GM23248 (cell line): ENCODE measurements at regions not wholly inside any gene's neighbourhood (a gene's known extent, or its start where the extent isn't known, plus 50 kb on each side); places are given as distances from the start of the nearest gene placed in this dataset.

Experiments
- DNase-seq: peaks from one replicate; pipeline ENCODE4 v3.0.0-alpha.2; 2015
- H2AFZ ChIP-seq: fragments of 200-600 bp; sonication (generic); 2 replicates; pipeline ENCODE4 v1.6.1; 2016; ENCODE audit warnings: antibody characterized with exemption
- H3F3A ChIP-seq: fragments of 200-600 bp; sonication (generic); 2 replicates; pipeline ENCODE4 v1.6.1; 2016; ENCODE audit warnings: mild to moderate bottlenecking, antibody characterized with exemption, mixed run types; ENCODE audit not compliant: insufficient read depth
- H3K27ac ChIP-seq: fragments of 200-600 bp; sonication (generic); 2 replicates; pipeline ENCODE4 v1.5.1; 2016; ENCODE audit warnings: mild to moderate bottlenecking
- H3K27me3 ChIP-seq: fragments of 200-600 bp; sonication (generic); replicated peaks from 2 replicates; pipeline ENCODE4 v1.6.1; 2016; ENCODE audit warnings: mild to moderate bottlenecking; ENCODE audit not compliant: insufficient read depth
- H3K36me3 ChIP-seq: fragments of 200-600 bp; sonication (generic); 2 replicates; pipeline ENCODE4 v1.6.1; 2016; ENCODE audit warnings: low read depth, mild to moderate bottlenecking
- H3K4me1 ChIP-seq: fragments of 200-600 bp; sonication (generic); 2 replicates; pipeline ENCODE4 v1.6.1; 2016; ENCODE audit warnings: mild to moderate bottlenecking; ENCODE audit not compliant: insufficient read depth
- H3K4me2 ChIP-seq: fragments of 200-600 bp; sonication (generic); one replicate; pipeline ENCODE4 v1.6.1; 2016; ENCODE audit warnings: mild to moderate bottlenecking; ENCODE audit not compliant: unreplicated experiment
- H3K4me3 ChIP-seq: fragments of 200-600 bp; sonication (generic); 2 replicates; pipeline ENCODE4 v1.5.1; 2016; ENCODE audit warnings: mild to moderate bottlenecking
- H3K79me2 ChIP-seq: fragments of 200-600 bp; sonication (generic); 2 replicates; pipeline ENCODE4 v1.6.1; 2016; ENCODE audit warnings: mild to moderate bottlenecking; ENCODE audit not compliant: insufficient read depth
- H3K9ac ChIP-seq: fragments of 200-600 bp; sonication (generic); 2 replicates; pipeline ENCODE4 v1.6.1; 2016; ENCODE audit warnings: mild to moderate bottlenecking
- H3K9me2 ChIP-seq: fragments of 200-600 bp; sonication (generic); 2 replicates; pipeline ENCODE4 v1.6.1; 2016; ENCODE audit warnings: mixed run types, mild to moderate bottlenecking, moderate library complexity; ENCODE audit not compliant: insufficient read depth
- H3K9me3 ChIP-seq: fragments of 200-600 bp; sonication (generic); one replicate; pipeline ENCODE4 v1.6.1; 2017; ENCODE audit warnings: low read depth
- H4K20me1 ChIP-seq: fragments of 200-600 bp; sonication (generic); 2 replicates; pipeline ENCODE4 v1.6.0; 2016; ENCODE audit not compliant: insufficient read depth
- EZH2 ChIP-seq: fragments of 200-600 bp; sonication (generic); IDR thresholded peaks from 2 replicates; pipeline ENCODE4 v1.6.1; 2018; ENCODE audit warnings: antibody characterized with exemption, mild to moderate bottlenecking; ENCODE audit not compliant: insufficient read depth, poor library complexity, severe bottlenecking
- EZH2phosphoT487 ChIP-seq: fragments of 200-600 bp; sonication (generic); IDR thresholded peaks from 2 replicates; pipeline ENCODE4 v1.6.1; 2018; ENCODE audit warnings: antibody characterized with exemption, moderate library complexity, mild to moderate bottlenecking, low read depth; ENCODE audit not compliant: insufficient read depth
- WGBS, 2 experiments: methylation state at CpG; one replicate each; pipeline ENCODE4 v1.1.6; 2015 to 2017; ENCODE audit warnings: low lambda C conversion rate in 2 of 2, low coverage in 1 of 2; ENCODE audit errors: missing lambda C conversion rate in 2 of 2; 5-methylcytosine and 5-hydroxymethylcytosine counted together
- in situ Hi-C: fragments of 300-500 bp; cut with MboI; formaldehyde crosslinking; loops from 2 replicates; pipeline ENCODE4 v1.15.0; 2020

GRCh38 chr15:36399276-36399675, 180.2 kb upstream of the CDIN1 start:
- WGBS, 2 experiments: 88 to 95% methylated on average over 9 of the region's 9 CpGs

GRCh38 chr15:36400936-36401585, 178.4 kb upstream of the CDIN1 start:
- no peak for DNase-seq
- Histone ChIP-seq H3K27me3 (no peaks in the 10 kb centered on the region), H3K79me2 (no peaks in the 10 kb centered on the region), H3K36me3 (no peaks in the 10 kb centered on the region), H2AFZ (peak overlapping the region; percentile 17; the same call in 1 of the 2 replicates), H3K4me2 (no peak overlapping the region), H3K4me3 (no peak overlapping the region), H3K9me3 (no peaks in the 10 kb centered on the region), H4K20me1 (no peaks in the 10 kb centered on the region), H3K9ac (no peak overlapping the region), H3K4me1 (no peaks in the 10 kb centered on the region), H3K27ac (no peak overlapping the region), H3K9me2 (no peaks in the 10 kb centered on the region), H3F3A (no peaks in the 10 kb centered on the region)
- TF ChIP-seq EZH2phosphoT487 (no peak), EZH2 (no peak)
- in situ Hi-C loops: no loop called here
- WGBS, 2 experiments: 86 to 87% methylated on average over 3 of the region's 3 CpGs

More at GRCh38 chr15:36399276-36399675, 180.2 kb upstream of the CDIN1 start:
- Histone ChIP-seq H3K4me1 (no peaks in the 10 kb centered on the region), H3K4me2 (no peak overlapping the region), H3F3A (no peaks in the 10 kb centered on the region), H3K9me2 (no peaks in the 10 kb centered on the region), H3K9ac (no peak overlapping the region), H3K36me3 (no peaks in the 10 kb centered on the region), H3K27ac (no peak overlapping the region), H4K20me1 (no peaks in the 10 kb centered on the region), H3K79me2 (no peaks in the 10 kb centered on the region), H2AFZ (no peak overlapping the region), H3K27me3 (no peaks in the 10 kb centered on the region), H3K4me3 (no peak overlapping the region), H3K9me3 (no peaks in the 10 kb centered on the region)
- TF ChIP-seq EZH2phosphoT487 (no peak), EZH2 (no peak)
- no peak for DNase-seq
- in situ Hi-C loops: no loop called here

- TF ChIP-seq EZH2 (no peak), EZH2phosphoT487 (no peak)
- Histone ChIP-seq H3K4me2 (no peak overlapping the region), H3K9me3 (no peaks in the 10 kb centered on the region), H3K79me2 (no peaks in the 10 kb centered on the region), H3K9ac (no peak overlapping the region), H3K4me3 (no peak overlapping the region), H3K36me3 (no peaks in the 10 kb centered on the region), H3K27me3 (no peaks in the 10 kb centered on the region), H2AFZ (peak overlapping the region; percentile 19; the same call in 1 of the 2 replicates), H3K27ac (no peak overlapping the region), H3F3A (no peaks in the 10 kb centered on the region), H3K9me2 (no peaks in the 10 kb centered on the region), H4K20me1 (no peaks in the 10 kb centered on the region), H3K4me1 (no peaks in the 10 kb centered on the region)
- 87 to 92% methylated on average over 3 of the region's 3 CpGs for WGBS, 2 experiments
- in situ Hi-C loops: no loop called here
- DNase-seq: no peak
These were observed 177.8 kb upstream of the CDIN1 start for GRCh38 chr15:36401586-36401966.

- no peaks in the 10 kb centered on the region for H3K79me2 ChIP-seq
- TF ChIP-seq EZH2: no peak
- no peak for TF ChIP-seq EZH2phosphoT487
- H3K9me2 ChIP-seq: no peaks in the 10 kb centered on the region
- DNase-seq: no peak
- no peak overlapping the region for H3K4me2 ChIP-seq
- H4K20me1 ChIP-seq: no peaks in the 10 kb centered on the region
- no peaks in the 10 kb centered on the region for H3K36me3 ChIP-seq
- no peak overlapping the region for H3K27ac ChIP-seq
- no peaks in the 10 kb centered on the region for H3K9me3 ChIP-seq
- no peaks in the 10 kb centered on the region for H3K27me3 ChIP-seq
- no peaks in the 10 kb centered on the region for H3F3A ChIP-seq
- H3K4me3 ChIP-seq: no peak overlapping the region
- in situ Hi-C loops: no loop called here
- H3K4me1 ChIP-seq: peaks cover 9% of the 10 kb centered on the region
- WGBS, 2 experiments: 59 to 61% methylated on average over 5 of the region's 5 CpGs
- no peak overlapping the region for H2AFZ ChIP-seq
- no peak overlapping the region for H3K9ac ChIP-seq
These were observed 176.1 kb upstream of the CDIN1 start for GRCh38 chr15:36403351-36403750.
